ENCODE measurements at regions not wholly inside any gene's neighbourhood (a gene's known extent, or its start where the extent isn't known, plus 50 kb on each side); places are given as distances from the start of the nearest gene placed in this dataset.

DNA sequence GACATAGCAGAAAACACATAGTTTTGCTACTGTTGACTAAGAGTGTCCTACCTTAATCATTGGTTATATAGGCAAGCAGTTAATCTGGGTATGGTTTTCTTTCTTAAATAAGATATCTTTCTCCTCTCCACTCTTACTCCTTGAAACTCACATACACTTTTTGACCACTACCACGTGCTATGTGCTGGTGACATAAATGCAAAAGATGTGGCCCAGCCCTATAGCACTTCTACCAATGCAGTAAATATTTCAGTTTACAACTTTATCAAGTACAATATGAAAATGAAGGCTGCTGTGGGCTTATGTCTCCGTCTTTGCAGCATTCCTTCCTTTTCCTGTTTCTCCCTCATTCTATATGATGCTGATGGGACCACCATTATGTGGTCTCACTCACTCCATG lies 410.2 kb upstream of the CFAP20DC start:
- Histone ChIP-seq H3K9me3 (no peaks in the 10 kb centered on the region), H3K4me1 (no peaks in the 10 kb centered on the region), H3K27me3 (no peaks in the 10 kb centered on the region), H3K36me3 (no peaks in the 10 kb centered on the region), H3K27ac (no peak overlapping the region), H3K4me3 (no peak overlapping the region)
- DNase-seq (ENCODE audit: extremely low spot score in 2 of 2) = no peak
- intact Hi-C loops (cut with DNase I) = no loop called here
- TF ChIP-seq, protein P1, sequence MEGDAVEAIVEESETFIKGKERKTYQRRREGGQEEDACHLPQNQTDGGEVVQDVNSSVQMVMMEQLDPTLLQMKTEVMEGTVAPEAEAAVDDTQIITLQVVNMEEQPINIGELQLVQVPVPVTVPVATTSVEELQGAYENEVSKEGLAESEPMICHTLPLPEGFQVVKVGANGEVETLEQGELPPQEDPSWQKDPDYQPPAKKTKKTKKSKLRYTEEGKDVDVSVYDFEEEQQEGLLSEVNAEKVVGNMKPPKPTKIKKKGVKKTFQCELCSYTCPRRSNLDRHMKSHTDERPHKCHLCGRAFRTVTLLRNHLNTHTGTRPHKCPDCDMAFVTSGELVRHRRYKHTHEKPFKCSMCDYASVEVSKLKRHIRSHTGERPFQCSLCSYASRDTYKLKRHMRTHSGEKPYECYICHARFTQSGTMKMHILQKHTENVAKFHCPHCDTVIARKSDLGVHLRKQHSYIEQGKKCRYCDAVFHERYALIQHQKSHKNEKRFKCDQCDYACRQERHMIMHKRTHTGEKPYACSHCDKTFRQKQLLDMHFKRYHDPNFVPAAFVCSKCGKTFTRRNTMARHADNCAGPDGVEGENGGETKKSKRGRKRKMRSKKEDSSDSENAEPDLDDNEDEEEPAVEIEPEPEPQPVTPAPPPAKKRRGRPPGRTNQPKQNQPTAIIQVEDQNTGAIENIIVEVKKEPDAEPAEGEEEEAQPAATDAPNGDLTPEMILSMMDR (IDR thresholded peaks at IDR 0.05) = no peak
- TF ChIP-seq POLR2A (IDR thresholded peaks at IDR 0.05) = no peak
- no peak for TF ChIP-seq POLR2AphosphoS5 (IDR thresholded peaks at IDR 0.05; ENCODE audit: insufficient read depth in 1 of 2, low read depth in 1 of 2)

DNA sequence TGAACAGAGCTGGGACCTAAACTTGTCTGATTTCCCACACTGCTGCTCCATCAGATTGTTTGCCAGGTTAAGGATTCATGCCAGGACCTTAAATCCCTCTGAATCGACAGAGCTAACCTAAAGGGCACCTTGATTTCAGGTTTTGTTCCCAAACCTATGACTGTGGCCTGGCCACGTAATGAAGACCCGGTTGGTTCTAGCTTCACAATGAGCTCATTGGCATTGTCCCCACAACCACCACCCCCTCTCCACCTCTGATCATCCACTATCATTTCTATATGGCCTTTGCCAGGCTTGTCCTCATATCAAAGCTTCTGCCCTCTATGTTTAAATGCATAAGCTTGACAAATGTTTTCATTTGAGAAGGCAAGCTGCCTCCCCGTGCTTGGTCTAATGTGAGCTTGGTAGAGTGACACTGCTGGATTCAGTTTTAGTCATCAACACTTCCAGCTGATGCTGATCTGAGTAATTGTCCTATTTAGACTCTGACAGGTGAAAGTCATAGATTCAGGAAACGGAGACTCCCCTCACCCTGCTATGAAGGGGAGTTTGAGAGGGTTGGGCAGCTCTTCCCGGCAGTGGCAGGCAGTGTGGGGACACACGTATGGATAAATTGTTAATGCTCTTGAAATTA lies 407.1 kb upstream of the CFAP20DC start:
- no peak for DNase-seq (ENCODE audit: extremely low spot score in 2 of 2)
- Histone ChIP-seq H3K27ac (no peak overlapping the region), H3K4me3 (no peak overlapping the region), H3K9me3 (no peaks in the 10 kb centered on the region), H3K27me3 (no peaks in the 10 kb centered on the region), H3K36me3 (no peaks in the 10 kb centered on the region), H3K4me1 (no peaks in the 10 kb centered on the region)
- TF ChIP-seq POLR2A (IDR thresholded peaks at IDR 0.05) (no peak), POLR2AphosphoS5 (IDR thresholded peaks at IDR 0.05; ENCODE audit: insufficient read depth in 1 of 2, low read depth in 1 of 2) (no peak)
- TF ChIP-seq, protein P1 (IDR thresholded peaks at IDR 0.05) = no peak
- intact Hi-C loops (cut with DNase I) = no loop called here

DNA sequence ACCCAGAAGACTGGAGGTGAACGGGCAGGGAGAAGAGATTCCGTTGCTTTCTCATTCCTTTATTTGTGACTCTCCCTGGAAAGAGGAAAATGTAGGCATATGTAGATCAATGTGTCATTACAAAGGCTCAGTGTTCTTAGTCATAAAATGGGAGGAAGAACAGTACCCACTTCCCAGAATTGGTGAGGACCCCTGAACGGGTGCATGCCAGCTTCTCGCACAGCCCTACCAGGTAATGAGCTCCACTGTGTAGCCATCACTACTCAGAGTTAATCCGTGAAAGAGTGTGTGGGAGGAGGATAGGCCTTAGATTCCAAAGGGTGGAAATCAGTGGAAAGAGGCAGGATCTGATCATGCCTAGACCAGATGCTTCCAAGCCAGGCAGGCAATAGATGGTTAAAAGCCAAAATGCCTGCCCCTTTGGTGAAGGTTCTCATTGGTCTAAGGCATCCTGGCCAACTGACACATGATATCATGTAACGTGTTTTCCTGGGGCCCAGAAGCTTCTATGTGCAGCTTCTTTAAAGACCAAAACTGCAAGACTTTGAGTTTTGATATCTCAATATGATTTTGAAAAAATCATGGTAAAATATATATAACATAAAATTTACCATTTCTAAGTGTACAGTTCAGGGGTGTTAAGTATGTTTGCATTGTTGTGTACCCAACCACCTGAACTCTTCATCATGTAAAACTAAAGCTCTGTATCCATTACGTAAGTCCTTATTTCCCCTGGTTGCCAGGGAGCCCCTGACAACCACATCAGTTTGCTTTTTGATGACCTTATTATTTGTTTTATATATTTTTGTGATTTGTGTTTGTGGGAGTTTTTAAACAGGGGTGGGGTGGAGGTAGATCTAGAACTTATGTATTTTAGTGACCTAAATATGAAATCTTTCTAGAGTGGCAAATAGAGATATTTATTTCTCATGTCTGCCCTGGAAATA lies 402.2 kb upstream of the CFAP20DC start:
- intact Hi-C loops (cut with DNase I) = no loop called here
- H3K4me3 ChIP-seq = no peak overlapping the region
- H3K27me3 ChIP-seq = no peaks in the 10 kb centered on the region
- H3K4me1 ChIP-seq = no peaks in the 10 kb centered on the region
- no peak overlapping the region for H3K27ac ChIP-seq
- no peak for DNase-seq (ENCODE audit: extremely low spot score in 2 of 2)
- no peak for TF ChIP-seq POLR2AphosphoS5 (IDR thresholded peaks at IDR 0.05; ENCODE audit: insufficient read depth in 1 of 2, low read depth in 1 of 2)
- TF ChIP-seq, protein P1 (IDR thresholded peaks at IDR 0.05) = no peak
- TF ChIP-seq POLR2A (IDR thresholded peaks at IDR 0.05) = no peak
- no peaks in the 10 kb centered on the region for H3K36me3 ChIP-seq
- no peaks in the 10 kb centered on the region for H3K9me3 ChIP-seq

DNA sequence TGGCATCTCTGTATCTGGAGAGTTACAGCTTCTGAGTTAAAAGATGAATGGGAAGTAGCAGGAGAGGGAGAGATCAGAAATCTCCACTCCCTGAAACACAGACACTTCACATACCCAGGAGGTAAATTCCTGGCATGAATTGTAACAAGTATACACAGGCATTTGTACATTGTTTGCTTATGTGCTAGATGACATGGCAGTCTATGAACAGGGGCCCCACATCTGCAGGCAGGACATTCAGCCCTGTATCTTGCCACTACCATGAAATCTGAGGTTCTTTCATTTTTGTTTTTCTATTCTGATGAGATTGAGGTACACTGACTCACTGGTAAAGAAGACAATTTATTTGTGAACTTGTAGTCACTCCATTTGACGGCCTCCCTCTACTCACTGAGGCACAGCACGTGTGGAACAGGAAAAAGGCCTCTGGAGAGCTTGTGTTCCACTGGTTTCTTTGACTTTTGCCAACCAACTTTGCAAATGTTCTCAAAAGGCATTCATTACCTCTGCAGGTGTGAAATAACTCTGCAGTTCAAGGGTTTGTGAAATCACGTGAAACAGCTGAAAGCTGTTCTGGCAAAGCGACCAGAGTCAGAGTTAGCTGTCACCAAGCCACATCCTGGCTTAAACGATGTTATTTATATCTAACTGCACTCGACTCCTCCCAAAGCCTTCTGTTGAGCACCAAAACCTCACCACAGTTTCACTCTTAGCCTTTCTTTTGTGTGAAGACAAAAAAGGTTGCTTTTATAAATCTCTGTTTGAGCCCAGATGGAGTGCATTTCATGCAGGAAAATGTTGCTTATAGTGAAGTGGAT lies 401.3 kb upstream of the CFAP20DC start:
- Histone ChIP-seq H3K9me3 (no peaks in the 10 kb centered on the region), H3K4me3 (no peak overlapping the region), H3K27me3 (no peaks in the 10 kb centered on the region), H3K36me3 (no peaks in the 10 kb centered on the region), H3K27ac (no peak overlapping the region), H3K4me1 (no peaks in the 10 kb centered on the region)
- TF ChIP-seq POLR2A (IDR thresholded peaks at IDR 0.05) (no peak), POLR2AphosphoS5 (IDR thresholded peaks at IDR 0.05; ENCODE audit: insufficient read depth in 1 of 2, low read depth in 1 of 2) (no peak)
- TF ChIP-seq, protein P1 (IDR thresholded peaks at IDR 0.05) = no peak
- no peak for DNase-seq (ENCODE audit: extremely low spot score in 2 of 2)
- intact Hi-C loops (cut with DNase I) = no loop called here

Measured in vagina (tissue), 2 donors.